GM23248 (cell line): ENCODE measurements at regions not wholly inside any gene's neighbourhood (a gene's known extent, or its start where the extent isn't known, plus 50 kb on each side); places are given as distances from the start of the nearest gene placed in this dataset.

Source experiments
- DNase-seq: peaks from one replicate; pipeline ENCODE4 v3.0.0-alpha.2; 2015
- H2AFZ ChIP-seq: fragments of 200-600 bp; sonication (generic); 2 replicates; pipeline ENCODE4 v1.6.1; 2016; ENCODE audit warnings: antibody characterized with exemption
- H3F3A ChIP-seq: fragments of 200-600 bp; sonication (generic); 2 replicates; pipeline ENCODE4 v1.6.1; 2016; ENCODE audit warnings: mild to moderate bottlenecking, antibody characterized with exemption, mixed run types; ENCODE audit not compliant: insufficient read depth
- H3K27ac ChIP-seq: fragments of 200-600 bp; sonication (generic); 2 replicates; pipeline ENCODE4 v1.5.1; 2016; ENCODE audit warnings: mild to moderate bottlenecking
- H3K27me3 ChIP-seq: fragments of 200-600 bp; sonication (generic); replicated peaks from 2 replicates; pipeline ENCODE4 v1.6.1; 2016; ENCODE audit warnings: mild to moderate bottlenecking; ENCODE audit not compliant: insufficient read depth
- H3K36me3 ChIP-seq: fragments of 200-600 bp; sonication (generic); 2 replicates; pipeline ENCODE4 v1.6.1; 2016; ENCODE audit warnings: low read depth, mild to moderate bottlenecking
- H3K4me1 ChIP-seq: fragments of 200-600 bp; sonication (generic); 2 replicates; pipeline ENCODE4 v1.6.1; 2016; ENCODE audit warnings: mild to moderate bottlenecking; ENCODE audit not compliant: insufficient read depth
- H3K4me2 ChIP-seq: fragments of 200-600 bp; sonication (generic); one replicate; pipeline ENCODE4 v1.6.1; 2016; ENCODE audit warnings: mild to moderate bottlenecking; ENCODE audit not compliant: unreplicated experiment
- H3K4me3 ChIP-seq: fragments of 200-600 bp; sonication (generic); 2 replicates; pipeline ENCODE4 v1.5.1; 2016; ENCODE audit warnings: mild to moderate bottlenecking
- H3K79me2 ChIP-seq: fragments of 200-600 bp; sonication (generic); 2 replicates; pipeline ENCODE4 v1.6.1; 2016; ENCODE audit warnings: mild to moderate bottlenecking; ENCODE audit not compliant: insufficient read depth
- H3K9ac ChIP-seq: fragments of 200-600 bp; sonication (generic); 2 replicates; pipeline ENCODE4 v1.6.1; 2016; ENCODE audit warnings: mild to moderate bottlenecking
- H3K9me2 ChIP-seq: fragments of 200-600 bp; sonication (generic); 2 replicates; pipeline ENCODE4 v1.6.1; 2016; ENCODE audit warnings: mixed run types, mild to moderate bottlenecking, moderate library complexity; ENCODE audit not compliant: insufficient read depth
- H3K9me3 ChIP-seq: fragments of 200-600 bp; sonication (generic); one replicate; pipeline ENCODE4 v1.6.1; 2017; ENCODE audit warnings: low read depth
- H4K20me1 ChIP-seq: fragments of 200-600 bp; sonication (generic); 2 replicates; pipeline ENCODE4 v1.6.0; 2016; ENCODE audit not compliant: insufficient read depth
- EZH2 ChIP-seq: fragments of 200-600 bp; sonication (generic); IDR thresholded peaks from 2 replicates; pipeline ENCODE4 v1.6.1; 2018; ENCODE audit warnings: antibody characterized with exemption, mild to moderate bottlenecking; ENCODE audit not compliant: insufficient read depth, poor library complexity, severe bottlenecking
- EZH2phosphoT487 ChIP-seq: fragments of 200-600 bp; sonication (generic); IDR thresholded peaks from 2 replicates; pipeline ENCODE4 v1.6.1; 2018; ENCODE audit warnings: antibody characterized with exemption, moderate library complexity, mild to moderate bottlenecking, low read depth; ENCODE audit not compliant: insufficient read depth
- WGBS, 2 experiments: methylation state at CpG; one replicate each; pipeline ENCODE4 v1.1.6; 2015 to 2017; ENCODE audit warnings: low lambda C conversion rate in 2 of 2, low coverage in 1 of 2; ENCODE audit errors: missing lambda C conversion rate in 2 of 2; 5-methylcytosine and 5-hydroxymethylcytosine counted together
- in situ Hi-C: fragments of 300-500 bp; cut with MboI; formaldehyde crosslinking; loops from 2 replicates; pipeline ENCODE4 v1.15.0; 2020

GRCh38 chr15:79593119-79593869 is 161.2 kb downstream of the MINAR1 start:
- in situ Hi-C loops = loop anchor here (5.0 to 10.0 kb wide), 2 partner anchors 211 to 252 kb away; no protein-coding TSS in a partner anchor

DNA sequence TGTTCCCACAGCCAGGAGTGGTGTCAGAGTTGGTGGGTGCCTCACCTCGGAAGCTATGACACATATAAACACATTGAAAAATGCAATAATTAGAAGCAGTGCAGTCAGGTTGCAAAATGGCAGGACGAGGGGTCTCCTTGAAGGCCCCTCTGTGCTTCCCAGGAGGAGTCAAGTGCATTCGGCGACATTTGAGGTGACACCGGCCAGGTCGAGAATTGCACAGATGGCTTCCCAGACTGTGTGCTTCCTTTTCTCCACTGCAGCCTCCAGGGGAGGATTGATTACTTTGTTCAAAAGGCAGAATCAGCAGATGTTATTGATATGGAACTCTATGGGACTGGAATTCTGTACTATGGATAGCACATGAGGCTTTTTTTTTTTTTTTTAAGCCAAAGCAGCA is 163.2 kb downstream of the MINAR1 start:
- DNase-seq = no peak
- Histone ChIP-seq H2AFZ (no peak overlapping the region), H4K20me1 (no peaks in the 10 kb centered on the region), H3K4me1 (no peaks in the 10 kb centered on the region), H3K36me3 (no peaks in the 10 kb centered on the region), H3K4me2 (no peak overlapping the region), H3K9me2 (no peaks in the 10 kb centered on the region), H3K4me3 (no peak overlapping the region), H3K9ac (no peak overlapping the region), H3F3A (no peaks in the 10 kb centered on the region), H3K27ac (no peak overlapping the region), H3K9me3 (no peaks in the 10 kb centered on the region), H3K79me2 (no peaks in the 10 kb centered on the region), H3K27me3 (peaks cover 4% of the 10 kb centered on the region; the same call in 1 of the 2 replicates)
- in situ Hi-C loops = loop anchor here (10.0 kb wide), 1 partner anchor 249 kb away; no protein-coding TSS in a partner anchor
- TF ChIP-seq EZH2phosphoT487 = no peak
- no peak for TF ChIP-seq EZH2
- WGBS, 2 experiments = 67 to 72% methylated on average over 6 of the region's 6 CpGs

More at GRCh38 chr15:79593119-79593869, 161.2 kb downstream of the MINAR1 start:
- H3K27ac ChIP-seq = no peak overlapping the region
- no peaks in the 10 kb centered on the region for H3F3A ChIP-seq
- no peak overlapping the region for H3K4me2 ChIP-seq
- no peaks in the 10 kb centered on the region for H3K4me1 ChIP-seq
- H3K9me2 ChIP-seq = no peaks in the 10 kb centered on the region
- no peaks in the 10 kb centered on the region for H3K79me2 ChIP-seq
- H3K9ac ChIP-seq = no peak overlapping the region
- DNase-seq = peak; percentile 44
- H2AFZ ChIP-seq = no peak overlapping the region
- no peaks in the 10 kb centered on the region for H3K9me3 ChIP-seq
- WGBS, 2 experiments = 32 to 33% methylated on average over 4 of the region's 4 CpGs
- no peak overlapping the region for H3K4me3 ChIP-seq
- no peaks in the 10 kb centered on the region for H3K36me3 ChIP-seq
- TF ChIP-seq EZH2phosphoT487 (no peak), EZH2 (no peak)
- no peaks in the 10 kb centered on the region for H4K20me1 ChIP-seq
- H3K27me3 ChIP-seq = peaks cover 12% of the 10 kb centered on the region; the same call in 1 of the 2 replicates

DNA sequence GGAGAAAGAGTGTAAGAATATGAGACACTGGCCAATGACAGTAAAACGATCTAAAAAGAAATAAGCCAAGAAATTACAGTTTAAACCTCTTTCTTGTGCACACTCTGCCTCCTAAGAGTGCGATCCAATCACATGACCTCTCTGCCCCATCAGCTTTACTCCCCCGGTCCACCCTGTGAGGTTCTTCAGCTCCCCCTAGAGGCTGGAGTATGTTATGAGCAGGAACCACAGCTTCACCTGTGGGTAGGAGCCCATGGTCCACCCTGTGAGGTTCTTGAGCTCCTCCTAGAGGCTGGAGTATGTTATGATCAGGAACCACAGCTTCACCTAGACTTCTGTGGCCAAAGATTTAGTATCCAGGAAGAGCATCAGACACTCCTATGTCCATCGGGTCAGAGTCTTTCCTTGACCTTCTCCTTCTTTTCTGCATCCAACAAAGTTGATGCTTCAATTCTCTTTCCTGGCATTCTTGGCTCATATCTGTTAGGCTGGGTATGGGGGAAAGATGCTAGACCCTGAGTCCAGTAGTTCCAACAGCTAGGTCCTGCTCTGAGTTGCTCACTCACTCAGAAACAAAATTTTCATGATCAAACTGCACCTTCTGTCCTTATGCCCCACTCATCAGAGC is 164.0 kb downstream of the MINAR1 start:
- Histone ChIP-seq H3K27me3 (peaks cover 4% of the 10 kb centered on the region; the same call in 1 of the 2 replicates), H3K36me3 (no peaks in the 10 kb centered on the region), H3K4me3 (no peak overlapping the region), H3K9me3 (no peaks in the 10 kb centered on the region), H3K4me1 (no peaks in the 10 kb centered on the region), H3K9ac (no peak overlapping the region), H3K4me2 (no peak overlapping the region), H3K27ac (no peak overlapping the region), H3K79me2 (no peaks in the 10 kb centered on the region), H2AFZ (no peak overlapping the region), H3K9me2 (no peaks in the 10 kb centered on the region), H4K20me1 (no peaks in the 10 kb centered on the region), H3F3A (no peaks in the 10 kb centered on the region)
- in situ Hi-C loops = loop anchor here (10.0 kb wide), 1 partner anchor 249 kb away; no protein-coding TSS in a partner anchor
- TF ChIP-seq EZH2 (no peak), EZH2phosphoT487 (no peak)
- WGBS, 2 experiments = 23 to 29% methylated on average over 4 of the region's 4 CpGs
- DNase-seq = peak; percentile 88

- no peak for DNase-seq
- Histone ChIP-seq H3K79me2 (no peaks in the 10 kb centered on the region), H3K4me1 (peaks cover 4% of the 10 kb centered on the region), H3K27me3 (peaks cover 4% of the 10 kb centered on the region; the same call in 1 of the 2 replicates), H3K4me3 (no peak overlapping the region), H4K20me1 (no peaks in the 10 kb centered on the region), H3K36me3 (no peaks in the 10 kb centered on the region), H3K9me3 (no peaks in the 10 kb centered on the region), H3F3A (no peaks in the 10 kb centered on the region), H3K4me2 (no peak overlapping the region), H3K9me2 (no peaks in the 10 kb centered on the region), H2AFZ (no peak overlapping the region), H3K27ac (no peak overlapping the region), H3K9ac (no peak overlapping the region)
- in situ Hi-C loops = loop anchor here (10.0 kb wide), 1 partner anchor 246 kb away; no protein-coding TSS in a partner anchor
- WGBS, 2 experiments = 90 to 95% methylated on average over 1 of the region's 1 CpG
- TF ChIP-seq EZH2phosphoT487 (no peak), EZH2 (no peak)
Observed at GRCh38 chr15:79598639-79599038, 166.5 kb downstream of the MINAR1 start.
